ENCODE measurements at regions not wholly inside any gene's neighbourhood (a gene's known extent, or its start where the extent isn't known, plus 50 kb on each side); places are given as distances from the start of the nearest gene placed in this dataset.

DNA sequence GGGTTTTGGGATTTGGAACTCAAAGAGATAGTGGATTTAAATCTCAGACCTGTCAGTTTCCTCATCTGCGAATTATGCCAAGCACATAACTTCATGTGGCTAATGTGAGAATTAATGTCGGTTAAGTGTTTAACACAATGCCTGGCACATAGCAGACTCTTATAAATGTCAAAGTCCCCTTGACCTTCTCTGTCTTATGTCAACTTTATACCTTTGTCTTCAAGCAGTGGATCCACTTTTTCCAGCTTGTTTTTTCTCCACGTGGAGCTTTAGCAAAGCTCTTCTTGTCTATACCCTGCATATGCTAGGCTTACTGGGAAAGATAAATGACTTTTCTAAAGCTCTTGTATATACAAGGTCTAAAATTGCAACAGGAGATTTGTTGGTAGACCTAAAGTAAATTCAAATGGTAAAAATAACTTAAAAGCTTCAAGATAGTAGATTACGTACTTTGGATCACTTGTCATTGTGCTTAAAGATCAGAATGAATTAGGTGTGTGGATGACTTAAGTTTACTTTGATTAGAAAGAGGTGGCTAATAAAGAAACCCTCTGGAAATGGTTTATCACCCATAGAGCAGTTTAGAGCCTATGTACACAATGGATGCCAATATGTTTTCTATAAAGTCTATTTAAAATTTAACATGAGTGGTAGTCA is 318.3 kb upstream of the SORL1-AS1 start:
- TF ChIP-seq EZH2 (optimal IDR thresholded peaks at IDR 0.05; ENCODE audit: low read depth, low read length) (no peak), EZH2phosphoT487 (IDR thresholded peaks at IDR 0.05; ENCODE audit: low read length) (no peak)
- TF ChIP-seq, protein P1, sequence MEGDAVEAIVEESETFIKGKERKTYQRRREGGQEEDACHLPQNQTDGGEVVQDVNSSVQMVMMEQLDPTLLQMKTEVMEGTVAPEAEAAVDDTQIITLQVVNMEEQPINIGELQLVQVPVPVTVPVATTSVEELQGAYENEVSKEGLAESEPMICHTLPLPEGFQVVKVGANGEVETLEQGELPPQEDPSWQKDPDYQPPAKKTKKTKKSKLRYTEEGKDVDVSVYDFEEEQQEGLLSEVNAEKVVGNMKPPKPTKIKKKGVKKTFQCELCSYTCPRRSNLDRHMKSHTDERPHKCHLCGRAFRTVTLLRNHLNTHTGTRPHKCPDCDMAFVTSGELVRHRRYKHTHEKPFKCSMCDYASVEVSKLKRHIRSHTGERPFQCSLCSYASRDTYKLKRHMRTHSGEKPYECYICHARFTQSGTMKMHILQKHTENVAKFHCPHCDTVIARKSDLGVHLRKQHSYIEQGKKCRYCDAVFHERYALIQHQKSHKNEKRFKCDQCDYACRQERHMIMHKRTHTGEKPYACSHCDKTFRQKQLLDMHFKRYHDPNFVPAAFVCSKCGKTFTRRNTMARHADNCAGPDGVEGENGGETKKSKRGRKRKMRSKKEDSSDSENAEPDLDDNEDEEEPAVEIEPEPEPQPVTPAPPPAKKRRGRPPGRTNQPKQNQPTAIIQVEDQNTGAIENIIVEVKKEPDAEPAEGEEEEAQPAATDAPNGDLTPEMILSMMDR (IDR thresholded peaks at IDR 0.05; ENCODE audit: low read length) = no peak
